Right cardiac atrium (tissue), 5 donors: ENCODE measurements at regions not wholly inside any gene's neighbourhood (a gene's known extent, or its start where the extent isn't known, plus 50 kb on each side); places are given as distances from the start of the nearest gene placed in this dataset.

Experiments
- ATAC-seq, 2 donors: fragments of 200-7000 bp; cut with Tn5 transposase; one replicate each; pipeline versions ENCODE4 v1.8.0 to v1.9.1; 2020; ENCODE audit warnings: moderate library complexity in 2 of 2, mild to moderate bottlenecking in 1 of 2
- DNase-seq, 3 donors: peaks; one replicate each; pipeline ENCODE4 v3.0.0-alpha.2; 2020
- H3K27ac ChIP-seq: one replicate; pipeline ENCODE4 v1.5.1; 2013; ENCODE audit warnings: mild to moderate bottlenecking, low read length, control low read depth, moderate library complexity
- H3K27me3 ChIP-seq: one replicate; pipeline ENCODE4 v1.6.1; 2013; ENCODE audit not compliant: control insufficient read depth, insufficient read depth
- H3K4me1 ChIP-seq: one replicate; pipeline ENCODE4 v1.6.1; 2013; ENCODE audit warnings: low read length; ENCODE audit not compliant: control insufficient read depth, insufficient read depth
- H3K4me3 ChIP-seq: one replicate; pipeline ENCODE4 v1.5.1; 2013; ENCODE audit warnings: low read length, control low read depth
- H3K9me3 ChIP-seq: one replicate; pipeline ENCODE4 v1.6.1; 2013; ENCODE audit warnings: low read length; ENCODE audit not compliant: control insufficient read depth
- WGBS: extraction: QIAGEN DNeasy Blood & Tissue Kit; methylation state at CpG from one replicate; pipeline ENCODE4 v1.1.7; 2013; 5-methylcytosine and 5-hydroxymethylcytosine counted together
- intact Hi-C, 4 donors: fragments of 100-400 bp; cut with DNase I; formaldehyde crosslinking; loops; one replicate each; pipeline versions ENCODE4 v1.11.0 to v1.14.0; 2022 to 2023
- donor health status: healthy with polysubstance abuse.
- donor health status: DM: no; HTN: yes; CAD: no.
- donor health status: DM: no; HTN: no; CAD: no.
- donor health status: DM: no; HTN: yes; CAD: no; lungs with severe emphysema.
- donor health status: DM: yes; HTN: yes; CAD: no.

DNA sequence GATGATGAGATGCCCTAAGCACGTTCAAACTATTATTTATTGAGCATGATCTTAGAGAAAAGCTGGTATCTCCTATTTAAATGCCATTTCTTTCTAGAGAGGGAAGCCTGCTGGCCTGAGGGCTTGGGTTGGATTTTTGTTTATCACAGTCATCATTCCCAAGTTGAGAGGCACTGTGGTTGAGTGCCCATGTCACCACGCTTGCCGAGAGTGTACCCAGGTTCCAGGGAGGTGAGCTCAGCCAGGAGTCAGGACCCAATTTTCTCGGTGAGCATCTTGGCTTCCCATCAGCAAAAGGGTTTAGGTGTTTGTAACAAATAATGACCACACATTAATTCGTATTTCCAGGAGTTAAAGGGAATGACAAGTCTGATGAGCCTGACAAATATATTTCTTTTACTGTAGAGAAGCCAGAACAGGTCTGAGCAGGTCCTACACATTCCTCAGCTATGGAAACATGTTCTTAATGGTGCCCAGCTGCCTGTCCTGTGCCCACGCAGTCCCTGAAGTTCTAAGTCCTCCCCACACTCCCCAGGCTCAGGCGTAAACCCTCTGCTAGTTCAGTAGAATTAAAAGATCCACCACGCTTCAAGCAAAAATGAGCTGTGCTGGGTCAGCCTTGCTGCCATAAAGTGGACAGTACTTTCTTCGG lies 258.9 kb upstream of the IRX2 start:
- DNase-seq (no peak), ATAC-seq (no peak)
- intact Hi-C loops = no loop called here
- Histone ChIP-seq H3K27ac (no peak overlapping the region), H3K4me3 (no peak overlapping the region), H3K9me3 (peaks cover 6% of the 10 kb centered on the region), H3K27me3 (no peaks in the 10 kb centered on the region), H3K4me1 (no peaks in the 10 kb centered on the region)
- WGBS = 73% methylated on average over 9 of the region's 9 CpGs

- intact Hi-C loops = no loop called here
- no peak for DNase-seq
- no peak overlapping the region for H3K27ac ChIP-seq
- H3K4me1 ChIP-seq = no peaks in the 10 kb centered on the region
- no peaks in the 10 kb centered on the region for H3K27me3 ChIP-seq
- ATAC-seq = no peak
- H3K4me3 ChIP-seq = no peak overlapping the region
- 80% methylated on average over 6 of the region's 6 CpGs for WGBS
- H3K9me3 ChIP-seq = peaks cover 4% of the 10 kb centered on the region
These were observed 258.1 kb upstream of the IRX2 start for GRCh38 chr5:3009605-3010004.

DNA sequence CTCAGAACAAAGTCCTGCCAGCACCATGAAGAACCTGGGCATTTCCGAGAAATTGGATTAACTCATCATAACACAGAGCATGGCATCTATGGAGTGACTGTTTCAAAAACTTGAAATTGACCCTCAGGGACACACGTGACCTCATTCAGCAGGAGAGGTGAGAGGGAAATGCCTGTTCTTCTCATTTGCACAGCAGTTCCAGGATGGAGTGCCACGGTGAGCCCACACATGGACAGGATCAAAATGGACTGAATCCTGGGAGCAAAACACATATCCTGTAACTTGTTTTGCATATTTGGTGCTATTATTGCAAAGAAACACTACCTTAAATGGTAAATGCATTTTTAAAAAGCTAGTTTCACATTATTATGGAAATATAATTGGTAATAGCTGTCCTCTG lies 256.1 kb upstream of the IRX2 start:
- no peak for DNase-seq
- 48% methylated on average over 3 of the region's 3 CpGs for WGBS
- ATAC-seq = no peak

DNA sequence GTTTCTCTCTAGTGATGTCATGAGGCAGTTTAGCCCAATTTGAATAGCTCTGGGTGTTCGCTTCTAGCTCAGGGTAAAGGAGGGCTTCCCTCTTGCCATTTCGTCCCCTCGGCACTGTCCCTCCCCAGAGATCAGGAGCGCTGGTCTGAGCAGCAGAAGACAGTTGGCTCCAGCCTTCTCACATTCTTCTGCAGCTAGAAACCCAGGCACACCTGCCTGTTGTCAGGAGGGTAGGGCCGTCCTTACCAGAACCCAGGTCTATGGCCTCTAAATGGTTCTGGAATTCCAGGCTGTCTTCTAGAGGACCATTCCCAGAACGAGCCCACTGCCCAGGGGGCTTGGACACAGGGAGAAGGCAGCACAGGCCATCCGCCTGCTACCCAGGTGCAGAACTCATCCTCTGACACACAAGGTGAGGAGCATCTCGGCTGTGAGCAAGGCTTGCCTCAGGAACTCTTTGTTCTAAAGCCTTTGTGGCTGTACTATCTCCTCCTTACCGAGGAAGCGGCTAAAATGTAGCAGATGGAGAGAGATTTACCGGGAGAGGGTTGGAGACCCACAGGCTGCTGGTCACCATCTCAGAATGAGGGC lies 255.6 kb upstream of the IRX2 start:
- H3K27me3 ChIP-seq = no peaks in the 10 kb centered on the region
- H3K4me1 ChIP-seq = no peaks in the 10 kb centered on the region
- 84% methylated on average over 11 of the region's 11 CpGs for WGBS
- H3K9me3 ChIP-seq = peaks cover 7% of the 10 kb centered on the region
- H3K4me3 ChIP-seq = no peak overlapping the region
- no peak overlapping the region for H3K27ac ChIP-seq
- DNase-seq = no peak
- intact Hi-C loops = no loop called here
- ATAC-seq = no peak

More for the DNA sequence above, 256.1 kb upstream of the IRX2 start:
- no peaks in the 10 kb centered on the region for H3K4me1 ChIP-seq
- no peak overlapping the region for H3K4me3 ChIP-seq
- no peak overlapping the region for H3K27ac ChIP-seq
- intact Hi-C loops = no loop called here
- H3K9me3 ChIP-seq = peaks cover 4% of the 10 kb centered on the region
- H3K27me3 ChIP-seq = no peaks in the 10 kb centered on the region

GRCh38 chr5:3006526-3006925 lies 255.0 kb upstream of the IRX2 start:
- no peak for DNase-seq
- Histone ChIP-seq H3K27me3 (no peaks in the 10 kb centered on the region), H3K4me1 (no peaks in the 10 kb centered on the region), H3K9me3 (peaks cover 9% of the 10 kb centered on the region), H3K27ac (no peak overlapping the region), H3K4me3 (no peak overlapping the region)
- intact Hi-C loops = no loop called here
- 87% methylated on average over 7 of the region's 7 CpGs for WGBS
- no peak for ATAC-seq

DNA sequence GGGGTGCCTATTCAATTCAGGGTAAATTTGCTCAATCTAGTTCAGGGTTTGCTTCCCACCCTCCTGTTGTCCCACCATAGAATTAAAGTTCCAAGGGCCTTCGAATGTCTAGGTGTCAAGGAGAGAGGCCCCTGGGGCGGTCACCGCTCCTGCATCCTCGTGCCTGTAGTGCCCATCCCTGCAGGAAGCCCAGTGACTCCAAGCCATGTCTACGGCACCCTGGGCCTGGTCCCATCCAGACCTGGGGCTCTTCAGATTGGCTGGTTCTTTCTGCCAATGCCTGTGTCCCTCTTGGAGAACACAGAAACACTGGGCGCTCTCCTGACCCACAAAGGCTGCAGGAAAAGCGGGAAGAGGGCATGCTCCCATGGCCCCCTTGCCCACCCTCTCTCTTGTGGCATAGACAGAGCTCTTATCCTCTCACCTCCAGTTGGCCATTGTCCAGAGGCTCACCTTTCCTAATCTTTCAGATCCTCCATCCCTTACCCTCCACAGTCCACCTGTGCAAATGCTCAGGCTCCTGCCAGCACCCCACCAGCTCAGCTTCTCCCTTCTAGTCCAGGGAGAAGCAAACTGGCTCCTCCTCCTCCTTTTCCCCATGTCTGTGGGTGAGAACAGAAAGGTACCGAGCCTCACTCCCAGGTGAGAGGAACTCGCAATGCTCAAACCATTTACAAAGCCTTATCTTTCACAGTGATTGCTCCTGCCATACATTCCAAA lies 253.0 kb upstream of the IRX2 start:
- no peaks in the 10 kb centered on the region for H3K4me1 ChIP-seq
- no peaks in the 10 kb centered on the region for H3K27me3 ChIP-seq
- ATAC-seq (no peak), DNase-seq (no peak)
- no peak overlapping the region for H3K27ac ChIP-seq
- WGBS = 92% methylated on average over 9 of the region's 9 CpGs
- H3K9me3 ChIP-seq = peaks cover 5% of the 10 kb centered on the region
- H3K4me3 ChIP-seq = no peak overlapping the region
- intact Hi-C loops = no loop called here

DNA sequence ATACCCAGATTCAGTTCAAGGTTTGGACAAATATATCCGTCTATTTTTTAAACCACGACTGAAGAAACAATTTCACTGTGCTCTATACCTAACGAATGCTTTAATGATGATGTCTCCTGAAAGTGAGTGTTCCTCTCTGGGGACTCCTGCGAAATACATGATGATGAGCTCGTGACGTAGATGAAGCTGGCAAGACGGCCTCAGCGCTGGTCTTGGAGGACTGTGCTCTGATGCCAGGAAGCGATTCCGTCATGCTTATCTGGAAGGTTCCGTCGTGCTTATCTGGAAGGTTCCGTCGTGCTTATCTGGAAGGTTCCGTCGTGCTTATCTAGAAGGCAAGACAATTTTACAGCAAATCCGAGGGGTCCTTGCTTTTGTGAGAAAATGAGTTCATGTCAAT lies 250.8 kb upstream of the IRX2 start:
- H3K4me1 ChIP-seq = no peaks in the 10 kb centered on the region
- no peak for ATAC-seq
- no peaks in the 10 kb centered on the region for H3K27me3 ChIP-seq
- no peak overlapping the region for H3K4me3 ChIP-seq
- 44% methylated on average over 17 of the region's 17 CpGs for WGBS
- peaks cover 5% of the 10 kb centered on the region for H3K9me3 ChIP-seq
- H3K27ac ChIP-seq = no peak overlapping the region
- intact Hi-C loops = no loop called here
- no peak for DNase-seq

- H3K27ac ChIP-seq = no peak overlapping the region
- DNase-seq (no peak), ATAC-seq (no peak)
- H3K4me1 ChIP-seq = no peaks in the 10 kb centered on the region
- intact Hi-C loops = no loop called here
- peaks cover 5% of the 10 kb centered on the region for H3K9me3 ChIP-seq
- H3K27me3 ChIP-seq = no peaks in the 10 kb centered on the region
- 81% methylated on average over 6 of the region's 6 CpGs for WGBS
- H3K4me3 ChIP-seq = no peak overlapping the region
These were observed 249.2 kb upstream of the IRX2 start for GRCh38 chr5:3000631-3001030.

GRCh38 chr5:2999926-3000325 lies 248.4 kb upstream of the IRX2 start:
- no peaks in the 10 kb centered on the region for H3K27me3 ChIP-seq
- H3K9me3 ChIP-seq = peaks cover 5% of the 10 kb centered on the region
- intact Hi-C loops = no loop called here
- no peak for DNase-seq
- H3K27ac ChIP-seq = no peak overlapping the region
- WGBS = 82% methylated on average over 11 of the region's 11 CpGs
- H3K4me1 ChIP-seq = no peaks in the 10 kb centered on the region
- H3K4me3 ChIP-seq = no peak overlapping the region
- no peak for ATAC-seq

- no peak for ATAC-seq
- no peaks in the 10 kb centered on the region for H3K27me3 ChIP-seq
- H3K27ac ChIP-seq = no peak overlapping the region
- no peak for DNase-seq
- H3K9me3 ChIP-seq = peaks cover 5% of the 10 kb centered on the region
- no peak overlapping the region for H3K4me3 ChIP-seq
- WGBS = 84% methylated on average over 8 of the region's 8 CpGs
- intact Hi-C loops = no loop called here
- no peaks in the 10 kb centered on the region for H3K4me1 ChIP-seq
These were observed 246.6 kb upstream of the IRX2 start for GRCh38 chr5:2998106-2998505.

GRCh38 chr5:2997179-2997578 lies 245.7 kb upstream of the IRX2 start:
- Histone ChIP-seq H3K27me3 (no peaks in the 10 kb centered on the region), H3K4me1 (no peaks in the 10 kb centered on the region), H3K27ac (no peak overlapping the region), H3K4me3 (no peak overlapping the region), H3K9me3 (peaks cover 3% of the 10 kb centered on the region)
- 50% methylated on average over 4 of the region's 4 CpGs for WGBS
- DNase-seq (no peak), ATAC-seq (no peak)
- intact Hi-C loops = no loop called here
